Activated CD4-positive, alpha-beta T cell treated with anti-CD3 and anti-CD28 coated beads for 48 hours (primary cell): ENCODE measurements at regions not wholly inside any gene's neighbourhood (a gene's known extent, or its start where the extent isn't known, plus 50 kb on each side); places are given as distances from the start of the nearest gene placed in this dataset.

ENCODE experiments used
- DNase-seq: peaks from one replicate; pipeline ENCODE4 v3.0.0-alpha.2; 2020

DNA sequence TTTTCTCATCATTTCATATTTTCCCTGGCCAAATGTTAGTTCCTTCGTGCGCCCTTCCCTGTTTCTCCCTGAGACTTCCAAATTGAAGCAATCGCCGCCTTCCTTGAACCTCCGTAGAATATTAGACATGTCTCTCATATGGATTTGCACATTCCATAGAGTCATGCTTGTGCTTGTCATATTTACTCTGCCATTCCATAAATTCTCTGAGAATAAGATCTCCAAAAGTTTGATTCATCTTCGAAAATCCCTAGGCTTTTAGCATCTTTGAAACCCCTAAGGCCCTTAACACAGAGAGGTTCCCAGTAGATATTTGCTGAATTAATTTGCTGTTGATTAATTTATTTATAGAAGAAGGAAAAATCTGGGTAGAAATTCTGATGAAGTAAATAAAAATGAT, 202.2 kb upstream of the PIK3C3 start:
- DNase-seq = no peak

DNA sequence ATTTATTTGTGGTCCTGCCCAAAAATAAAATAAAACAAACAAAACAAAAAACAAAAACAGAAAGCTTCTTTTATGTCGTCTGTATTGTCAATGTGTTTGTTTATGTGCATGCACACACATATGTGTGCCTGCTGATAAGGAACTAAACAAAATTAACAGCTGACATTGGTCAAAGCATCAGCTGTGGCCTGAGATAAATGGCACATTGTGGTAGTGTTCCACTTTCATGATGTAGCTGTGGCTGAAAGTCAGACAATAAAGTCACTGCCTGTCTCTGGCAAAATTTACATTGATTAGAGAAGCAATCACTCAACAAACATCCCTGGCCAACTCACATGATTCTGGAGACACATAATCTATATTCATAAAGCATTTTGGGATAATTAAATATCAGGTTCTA, 203.4 kb upstream of the PIK3C3 start:
- DNase-seq = no peak

- no peak for DNase-seq
Measured at GRCh38 chr18:41751161-41751560, 203.9 kb upstream of the PIK3C3 start.

- no peak for DNase-seq
Measured at GRCh38 chr18:41747723-41748242, 207.3 kb upstream of the PIK3C3 start.

DNA sequence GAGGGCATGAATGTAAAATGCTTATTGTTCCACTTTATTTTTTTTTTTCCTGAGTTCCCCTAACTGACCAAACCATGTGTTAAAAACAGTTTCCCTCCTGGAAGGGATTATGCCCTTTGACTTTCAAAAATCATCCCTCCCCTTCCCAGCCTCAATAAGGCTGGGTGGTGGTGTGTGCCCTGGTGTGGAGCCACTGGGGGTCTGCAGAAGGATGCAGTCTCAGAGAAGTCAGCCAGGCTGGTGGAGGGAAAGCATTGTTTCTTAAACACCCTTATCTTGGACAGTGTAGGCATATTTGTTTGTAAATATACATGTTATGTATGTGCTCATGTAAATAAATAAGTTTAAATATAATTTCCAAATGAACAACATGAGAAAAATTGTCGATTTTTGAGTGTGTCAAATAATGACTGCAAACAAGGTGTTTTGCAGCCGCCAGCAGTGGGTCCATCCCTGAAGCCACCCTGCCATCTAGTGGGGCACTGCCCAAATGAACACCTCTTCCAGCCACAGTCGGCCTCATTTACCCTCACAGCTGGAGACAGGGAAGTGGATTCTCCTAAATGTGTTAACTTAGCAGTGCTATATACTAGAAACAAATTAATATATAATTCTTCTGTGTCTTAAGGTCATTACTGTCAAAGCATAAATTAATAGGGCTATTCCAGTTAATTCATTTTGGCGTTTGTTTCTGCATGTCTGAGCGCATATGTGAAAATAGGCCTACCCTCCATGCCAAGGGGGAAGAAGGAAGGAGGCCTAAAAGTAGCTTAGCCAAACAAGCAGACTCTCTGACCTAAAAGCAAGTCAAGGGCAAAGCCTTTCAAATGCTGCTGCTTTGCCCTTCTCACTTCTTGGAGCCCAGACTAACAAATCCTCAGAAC, 209.6 kb upstream of the PIK3C3 start:
- DNase-seq = peak; percentile 34

- no peak for DNase-seq
Measured at GRCh38 chr18:41744421-41745030, 210.5 kb upstream of the PIK3C3 start.

DNA sequence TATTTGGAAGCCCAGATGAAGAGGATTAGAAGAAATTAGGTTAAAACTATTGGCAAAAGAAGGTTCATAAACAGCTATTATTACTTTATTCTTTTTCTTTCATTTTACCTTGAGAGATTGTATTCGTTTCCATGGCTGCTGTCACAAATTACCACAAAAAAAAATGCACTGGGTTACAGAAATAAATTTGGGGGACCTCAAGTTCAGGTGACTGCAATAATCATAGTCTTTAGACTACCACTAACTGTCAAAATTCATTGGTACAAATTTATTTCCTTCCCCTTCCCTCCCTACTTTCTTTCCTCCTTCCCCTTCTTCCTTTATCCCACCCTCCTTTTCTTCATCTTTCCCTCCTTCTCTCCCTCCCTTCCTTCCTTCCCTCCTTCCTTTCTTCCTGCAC, 217.8 kb upstream of the PIK3C3 start:
- DNase-seq = no peak

- no peak for DNase-seq
Measured at GRCh38 chr18:41734917-41735316, 220.1 kb upstream of the PIK3C3 start.

DNA sequence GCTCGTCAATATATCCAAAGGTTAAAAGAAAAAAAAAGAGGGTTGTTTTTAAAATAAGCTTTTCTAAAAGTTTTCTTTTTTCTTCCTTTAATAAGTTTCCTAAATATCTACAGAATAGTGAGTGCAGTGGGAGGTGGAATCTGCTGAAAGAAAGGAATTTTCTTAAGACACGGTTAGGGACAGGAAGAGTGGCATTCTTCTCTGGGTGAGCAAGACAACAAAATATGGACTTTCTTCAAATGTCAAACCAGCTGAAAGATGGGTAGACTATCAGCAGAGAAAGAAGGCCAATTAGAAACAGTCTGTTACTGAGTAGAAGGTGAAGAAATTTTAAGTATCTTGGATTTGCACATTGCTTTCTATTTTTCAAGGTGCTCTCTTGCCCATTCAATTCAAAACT, 222.7 kb upstream of the PIK3C3 start:
- DNase-seq = no peak

DNA sequence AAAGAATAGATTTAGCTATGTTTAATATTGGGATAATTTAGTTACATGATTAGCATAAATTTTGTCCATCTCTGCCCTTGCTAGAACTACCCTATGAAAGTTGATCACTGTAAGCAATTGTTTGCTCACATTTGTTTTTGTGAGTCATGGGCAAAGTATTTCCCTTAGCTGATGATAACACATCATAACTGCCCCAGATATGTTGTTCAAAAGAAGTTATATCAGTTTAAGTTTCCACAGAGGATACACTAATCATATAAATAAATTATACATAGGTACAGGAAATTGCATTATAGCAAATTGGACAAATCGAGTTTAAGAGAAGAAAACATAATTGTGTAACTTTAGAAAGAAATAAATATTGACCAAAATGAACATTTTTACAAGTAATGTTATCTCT, 223.2 kb upstream of the PIK3C3 start:
- DNase-seq = no peak

- DNase-seq = no peak
Measured at GRCh38 chr18:41724195-41724594, 230.8 kb upstream of the PIK3C3 start.

GRCh38 chr18:41721103-41721790, 233.8 kb upstream of the PIK3C3 start:
- no peak for DNase-seq

DNA sequence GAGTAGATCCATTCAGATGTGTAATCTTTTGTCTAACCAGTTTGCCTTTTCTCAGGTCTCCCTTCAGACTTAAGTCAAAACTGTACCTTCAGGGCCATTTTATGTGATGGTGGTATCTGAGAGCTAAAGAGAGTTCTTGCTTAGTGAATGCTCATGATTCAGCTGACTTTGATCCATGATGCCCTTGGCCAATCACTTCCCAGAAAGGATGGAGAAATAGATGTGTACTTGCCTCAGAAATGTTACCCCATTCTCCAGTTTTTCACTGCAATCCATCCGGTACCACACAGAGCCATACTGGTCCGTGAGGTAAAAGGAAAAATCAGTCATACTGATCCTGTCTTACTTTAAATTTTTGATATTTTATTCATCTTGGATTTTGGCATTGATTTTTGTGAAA, 234.8 kb upstream of the PIK3C3 start:
- DNase-seq = no peak

DNA sequence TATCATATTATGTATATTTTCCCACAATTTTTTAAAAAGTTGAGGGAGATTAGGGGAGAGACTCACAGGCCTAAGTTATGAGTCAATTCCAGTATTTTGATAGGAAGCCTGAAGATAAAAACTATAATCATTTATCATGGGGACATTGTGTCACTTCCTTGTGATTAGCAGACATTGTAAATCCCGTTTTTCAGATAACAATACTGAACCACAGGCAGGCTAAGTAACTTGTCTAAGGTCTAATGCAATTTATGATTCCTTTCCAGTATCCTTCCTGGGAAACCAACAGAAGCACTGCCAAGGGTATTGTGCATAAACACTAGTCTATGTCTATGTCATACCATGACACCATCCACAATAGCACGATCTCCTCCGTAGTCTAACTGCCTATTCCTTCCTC, 235.2 kb upstream of the PIK3C3 start:
- DNase-seq = no peak

DNA sequence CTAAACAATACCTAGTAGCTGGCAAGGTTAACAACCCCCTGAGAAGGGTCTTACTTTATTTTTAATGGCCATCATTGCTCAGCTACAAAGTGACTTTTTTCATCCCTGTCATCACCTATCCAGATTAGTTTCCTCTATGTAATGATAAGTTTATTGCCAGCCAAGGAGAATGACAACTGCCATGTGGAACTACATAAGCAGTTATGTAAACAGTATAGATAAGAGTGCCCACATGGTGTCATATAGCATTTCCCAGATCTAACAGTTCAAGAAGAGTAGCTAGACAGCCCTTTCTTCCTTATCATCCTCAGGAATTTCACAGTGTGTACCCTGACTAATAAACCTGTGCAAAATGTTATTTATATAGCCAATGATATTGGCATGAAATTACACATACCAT, 240.2 kb upstream of the PIK3C3 start:
- DNase-seq = no peak

GRCh38 chr18:41713969-41714825, 240.8 kb upstream of the PIK3C3 start:
- no peak for DNase-seq

DNA sequence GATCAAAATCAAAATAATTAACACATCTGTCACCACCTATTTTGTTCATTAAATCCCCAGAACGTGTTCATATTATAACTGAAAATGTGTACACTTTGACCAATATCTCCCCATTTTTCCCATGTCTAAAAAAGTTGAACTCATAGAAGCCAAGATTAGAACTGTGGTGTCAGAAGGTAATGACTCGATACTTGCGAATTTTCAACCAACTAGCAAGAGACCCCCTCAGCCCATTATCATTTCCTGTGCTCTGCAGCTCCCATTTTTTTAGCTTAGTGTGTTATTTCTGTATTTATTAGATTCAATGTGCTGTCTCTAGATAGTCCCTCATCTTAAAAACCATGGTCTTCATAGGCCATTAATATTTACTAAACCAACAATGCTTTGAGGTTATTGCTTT, 248.7 kb upstream of the PIK3C3 start:
- no peak for DNase-seq

DNA sequence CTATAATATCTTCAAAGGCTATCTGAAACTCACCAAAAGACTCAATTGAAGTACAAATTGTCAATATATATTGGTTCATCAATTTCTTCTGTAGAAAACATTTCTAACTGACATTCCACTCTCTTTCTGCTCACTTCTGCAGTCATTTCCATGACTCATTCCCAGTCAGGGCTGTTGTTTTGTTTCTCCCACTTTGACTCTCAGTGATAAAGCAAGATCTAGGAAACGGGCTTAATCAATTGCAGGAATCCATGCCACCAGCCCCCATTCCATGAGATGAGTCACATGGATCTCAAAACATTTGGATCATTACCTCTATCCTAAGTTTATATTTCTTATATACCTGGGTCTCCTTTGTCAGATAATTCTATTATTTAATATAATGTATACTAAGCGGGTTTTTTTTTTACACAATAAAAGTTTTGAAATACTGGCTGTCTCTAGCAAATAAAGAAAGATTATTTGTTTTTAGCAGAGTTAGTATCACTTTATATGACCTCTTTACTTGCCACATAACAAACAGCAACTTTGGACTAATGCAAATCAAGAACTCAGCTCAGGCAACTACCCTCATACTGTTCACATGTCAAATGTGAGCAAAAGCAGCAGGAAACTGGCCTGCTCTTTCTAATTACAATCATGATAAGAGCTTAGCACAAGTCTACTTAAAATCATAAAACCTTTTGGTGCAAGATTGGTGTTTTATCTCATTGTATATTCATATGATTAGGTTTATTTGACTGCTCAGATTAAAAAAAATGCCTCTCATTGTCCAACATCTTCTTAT, 251.1 kb upstream of the PIK3C3 start:
- DNase-seq = no peak

- DNase-seq = no peak
Measured at GRCh38 chr18:41700416-41700815, 254.6 kb upstream of the PIK3C3 start.

- no peak for DNase-seq
Measured at GRCh38 chr18:41695441-41695840, 259.6 kb upstream of the PIK3C3 start.

- DNase-seq = no peak
Measured at GRCh38 chr18:41693008-41693407, 262.0 kb upstream of the PIK3C3 start.
